GM12872 (cell line): ENCODE measurements at regions not wholly inside any gene's neighbourhood (a gene's known extent, or its start where the extent isn't known, plus 50 kb on each side); places are given as distances from the start of the nearest gene placed in this dataset.

ENCODE experiments used
- TF ChIP-seq, protein P1 (sequence below): IDR thresholded peaks from 3 replicates; pipeline ENCODE4 v1.5.1; 2011; ENCODE audit warnings: low read depth, mild to moderate bottlenecking, low read length, moderate library complexity; ENCODE audit not compliant: insufficient read depth

GRCh38 chr4:179145746-179146525 is 1703.7 kb upstream of the AGA start:
- TF ChIP-seq, protein P1, sequence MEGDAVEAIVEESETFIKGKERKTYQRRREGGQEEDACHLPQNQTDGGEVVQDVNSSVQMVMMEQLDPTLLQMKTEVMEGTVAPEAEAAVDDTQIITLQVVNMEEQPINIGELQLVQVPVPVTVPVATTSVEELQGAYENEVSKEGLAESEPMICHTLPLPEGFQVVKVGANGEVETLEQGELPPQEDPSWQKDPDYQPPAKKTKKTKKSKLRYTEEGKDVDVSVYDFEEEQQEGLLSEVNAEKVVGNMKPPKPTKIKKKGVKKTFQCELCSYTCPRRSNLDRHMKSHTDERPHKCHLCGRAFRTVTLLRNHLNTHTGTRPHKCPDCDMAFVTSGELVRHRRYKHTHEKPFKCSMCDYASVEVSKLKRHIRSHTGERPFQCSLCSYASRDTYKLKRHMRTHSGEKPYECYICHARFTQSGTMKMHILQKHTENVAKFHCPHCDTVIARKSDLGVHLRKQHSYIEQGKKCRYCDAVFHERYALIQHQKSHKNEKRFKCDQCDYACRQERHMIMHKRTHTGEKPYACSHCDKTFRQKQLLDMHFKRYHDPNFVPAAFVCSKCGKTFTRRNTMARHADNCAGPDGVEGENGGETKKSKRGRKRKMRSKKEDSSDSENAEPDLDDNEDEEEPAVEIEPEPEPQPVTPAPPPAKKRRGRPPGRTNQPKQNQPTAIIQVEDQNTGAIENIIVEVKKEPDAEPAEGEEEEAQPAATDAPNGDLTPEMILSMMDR = no peak

- TF ChIP-seq, protein P1 = no peak
Observed at GRCh38 chr4:179151770-179152169, 1709.5 kb upstream of the AGA start.

- TF ChIP-seq, protein P1 = no peak
Observed at GRCh38 chr4:179163147-179163546, 1720.9 kb upstream of the AGA start.

GRCh38 chr4:179164267-179164999 is 1722.2 kb upstream of the AGA start:
- TF ChIP-seq, protein P1 = no peak

GRCh38 chr4:179165000-179165738 is 1722.9 kb upstream of the AGA start:
- TF ChIP-seq, protein P1 = no peak

- TF ChIP-seq, protein P1 = no peak
Observed at GRCh38 chr4:179165862-179166261, 1723.6 kb upstream of the AGA start.

- TF ChIP-seq, protein P1 = no peak
Observed at GRCh38 chr4:179182741-179183140, 1740.5 kb upstream of the AGA start.
